ENCODE measurements at regions not wholly inside any gene's neighbourhood (a gene's known extent, or its start where the extent isn't known, plus 50 kb on each side); places are given as distances from the start of the nearest gene placed in this dataset.

DNA sequence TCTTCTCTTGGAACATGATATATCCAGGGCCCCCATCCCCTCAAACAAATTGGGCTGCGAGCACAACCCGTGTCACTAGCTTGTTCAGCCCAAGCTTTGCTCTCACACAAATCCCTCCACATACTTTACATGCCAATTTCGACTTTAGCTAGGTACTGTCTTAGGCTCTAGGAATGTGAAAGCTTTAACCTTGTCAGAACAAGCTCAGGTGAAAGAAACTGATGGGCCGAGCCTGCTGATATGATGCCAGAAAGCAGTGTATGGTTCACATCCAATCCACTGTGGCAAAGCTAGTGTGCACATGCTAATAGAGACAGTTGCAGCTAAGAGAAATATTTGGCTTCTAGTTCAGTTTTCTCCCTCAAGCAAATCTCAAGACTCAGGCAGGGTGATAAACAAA, 79.5 kb downstream of the TNFSF18 start:
- Histone ChIP-seq H3K79me2 (ENCODE audit: low read depth) (no peaks in the 10 kb centered on the region), H3K4me1 (replicated peaks; ENCODE audit: insufficient read depth) (peaks cover 18% of the 10 kb centered on the region), H3K4me3 (no peak overlapping the region), H3K36me3 (ENCODE audit: low read depth) (no peaks in the 10 kb centered on the region), H3F3A (ENCODE audit: insufficient read depth, low read depth) (peaks cover 15% of the 10 kb centered on the region; the same call in 1 of the 2 replicates), H3K4me2 (no peak overlapping the region), H4K20me1 (ENCODE audit: insufficient read depth) (no peaks in the 10 kb centered on the region), H3K9me2 (ENCODE audit: insufficient read depth) (no peaks in the 10 kb centered on the region), H3K27ac (no peak overlapping the region), H3K27me3 (ENCODE audit: insufficient read depth, low read depth) (no peaks in the 10 kb centered on the region), H3K9me3 (ENCODE audit: insufficient read depth, low read depth) (no peaks in the 10 kb centered on the region), H2AFZ (no peak overlapping the region)
- ChIA-PET CTCF (no interaction called here), POLR2A (ENCODE audit: unreplicated experiment) (no interaction called here)
- TF ChIP-seq, protein P1, sequence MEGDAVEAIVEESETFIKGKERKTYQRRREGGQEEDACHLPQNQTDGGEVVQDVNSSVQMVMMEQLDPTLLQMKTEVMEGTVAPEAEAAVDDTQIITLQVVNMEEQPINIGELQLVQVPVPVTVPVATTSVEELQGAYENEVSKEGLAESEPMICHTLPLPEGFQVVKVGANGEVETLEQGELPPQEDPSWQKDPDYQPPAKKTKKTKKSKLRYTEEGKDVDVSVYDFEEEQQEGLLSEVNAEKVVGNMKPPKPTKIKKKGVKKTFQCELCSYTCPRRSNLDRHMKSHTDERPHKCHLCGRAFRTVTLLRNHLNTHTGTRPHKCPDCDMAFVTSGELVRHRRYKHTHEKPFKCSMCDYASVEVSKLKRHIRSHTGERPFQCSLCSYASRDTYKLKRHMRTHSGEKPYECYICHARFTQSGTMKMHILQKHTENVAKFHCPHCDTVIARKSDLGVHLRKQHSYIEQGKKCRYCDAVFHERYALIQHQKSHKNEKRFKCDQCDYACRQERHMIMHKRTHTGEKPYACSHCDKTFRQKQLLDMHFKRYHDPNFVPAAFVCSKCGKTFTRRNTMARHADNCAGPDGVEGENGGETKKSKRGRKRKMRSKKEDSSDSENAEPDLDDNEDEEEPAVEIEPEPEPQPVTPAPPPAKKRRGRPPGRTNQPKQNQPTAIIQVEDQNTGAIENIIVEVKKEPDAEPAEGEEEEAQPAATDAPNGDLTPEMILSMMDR (conservative IDR thresholded peaks at IDR 0.05), result no peak
- TF ChIP-seq EZH2 (IDR thresholded peaks at IDR 0.05; ENCODE audit: low read depth), result no peak
- DNase-seq, result no peak
- intact Hi-C loops (cut with micrococcal nuclease; ENCODE audit: unreplicated experiment), result no loop called here
- BruUV-seq (replicated peaks), result no TSS peak

DNA sequence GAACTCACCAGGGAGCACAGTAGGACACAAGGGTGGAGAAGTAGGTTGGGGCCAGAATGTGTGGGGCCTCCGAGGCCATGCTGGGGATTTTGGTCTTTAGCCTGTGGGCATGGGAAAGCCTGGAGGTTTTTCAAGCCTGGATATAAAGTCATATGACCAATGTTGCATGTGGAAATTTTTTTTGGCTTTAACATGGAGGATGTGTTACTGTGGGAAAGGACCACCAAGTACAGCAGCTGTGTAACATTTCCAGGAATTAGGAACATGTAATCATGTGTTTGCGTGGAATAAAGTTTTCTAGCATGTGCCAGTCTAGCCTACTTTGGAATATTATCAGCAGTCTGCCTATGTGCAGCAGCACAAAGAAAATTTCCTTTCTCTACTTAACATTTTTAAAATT, 78.5 kb downstream of the TNFSF18 start:
- TF ChIP-seq, protein P1 (conservative IDR thresholded peaks at IDR 0.05), result no peak
- TF ChIP-seq EZH2 (IDR thresholded peaks at IDR 0.05; ENCODE audit: low read depth), result no peak
- ChIA-PET CTCF (no interaction called here), POLR2A (ENCODE audit: unreplicated experiment) (no interaction called here)
- Histone ChIP-seq H3K9me3 (ENCODE audit: insufficient read depth, low read depth) (peaks cover 1% of the 10 kb centered on the region; the same call in 1 of the 2 replicates), H2AFZ (no peak overlapping the region), H3K4me2 (no peak overlapping the region), H4K20me1 (ENCODE audit: insufficient read depth) (no peaks in the 10 kb centered on the region), H3K4me1 (replicated peaks; ENCODE audit: insufficient read depth) (peaks cover 28% of the 10 kb centered on the region), H3K27ac (no peak overlapping the region), H3K4me3 (no peak overlapping the region), H3K36me3 (ENCODE audit: low read depth) (no peaks in the 10 kb centered on the region), H3K79me2 (ENCODE audit: low read depth) (no peaks in the 10 kb centered on the region), H3F3A (ENCODE audit: insufficient read depth, low read depth) (peaks cover 9% of the 10 kb centered on the region; the same call in 1 of the 2 replicates), H3K9me2 (ENCODE audit: insufficient read depth) (no peaks in the 10 kb centered on the region), H3K27me3 (ENCODE audit: insufficient read depth, low read depth) (no peaks in the 10 kb centered on the region)
- intact Hi-C loops (cut with micrococcal nuclease; ENCODE audit: unreplicated experiment), result no loop called here
- no TSS peak for BruUV-seq (replicated peaks)
- no peak for DNase-seq

DNA sequence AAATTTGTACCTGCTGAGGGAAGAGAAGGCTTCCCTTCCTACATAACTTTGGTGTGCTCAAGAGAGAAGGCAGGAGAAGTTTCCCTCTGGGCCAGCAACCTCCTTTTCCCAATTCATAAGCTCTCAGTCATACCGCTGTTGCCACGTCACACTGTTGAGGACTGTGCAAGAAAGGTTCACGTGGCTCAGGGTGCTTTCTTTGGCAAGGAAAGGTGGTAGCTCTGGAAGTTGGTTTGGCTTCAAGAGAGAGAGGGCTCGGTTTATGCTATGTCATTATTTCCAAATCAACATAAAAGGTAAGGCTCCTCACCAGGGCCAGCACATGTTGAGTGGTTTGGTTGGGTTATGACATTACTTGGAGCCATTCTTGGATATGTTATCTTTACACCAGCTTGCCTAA, 77.3 kb downstream of the TNFSF18 start:
- H4K20me1 ChIP-seq (ENCODE audit: insufficient read depth), result no peaks in the 10 kb centered on the region
- intact Hi-C loops (cut with micrococcal nuclease; ENCODE audit: unreplicated experiment), result no loop called here
- TF ChIP-seq, protein P1 (conservative IDR thresholded peaks at IDR 0.05), result no peak
- no peak for TF ChIP-seq EZH2 (IDR thresholded peaks at IDR 0.05; ENCODE audit: low read depth)
- no peaks in the 10 kb centered on the region for H3K9me2 ChIP-seq (ENCODE audit: insufficient read depth)
- no peaks in the 10 kb centered on the region for H3K79me2 ChIP-seq (ENCODE audit: low read depth)
- no peak overlapping the region for H3K27ac ChIP-seq
- peak overlapping the region; percentile 58; the same call in 1 of the 2 replicates for H2AFZ ChIP-seq
- H3K27me3 ChIP-seq (ENCODE audit: insufficient read depth, low read depth), result no peaks in the 10 kb centered on the region
- H3F3A ChIP-seq (ENCODE audit: insufficient read depth, low read depth), result peaks cover 5% of the 10 kb centered on the region; the same call in 1 of the 2 replicates
- H3K9me3 ChIP-seq (ENCODE audit: insufficient read depth, low read depth), result peaks cover 6% of the 10 kb centered on the region; the same call in 1 of the 2 replicates
- H3K4me2 ChIP-seq, result no peak overlapping the region
- no TSS peak for BruUV-seq (replicated peaks)
- ChIA-PET POLR2A (ENCODE audit: unreplicated experiment) (no interaction called here), CTCF (no interaction called here)
- no peak for DNase-seq
- no peaks in the 10 kb centered on the region for H3K36me3 ChIP-seq (ENCODE audit: low read depth)
- H3K4me1 ChIP-seq (replicated peaks; ENCODE audit: insufficient read depth), result peaks cover 40% of the 10 kb centered on the region
- no peak overlapping the region for H3K4me3 ChIP-seq
